SK-N-SH treated with all-trans-retinoic acid at 6 μM for 48 hours (cell line): ENCODE measurements at regions not wholly inside any gene's neighbourhood (a gene's known extent, or its start where the extent isn't known, plus 50 kb on each side); places are given as distances from the start of the nearest gene placed in this dataset.
"Not testable (repeated sequence)": the region's sequence is repeated elsewhere in the genome, so short reads cannot be mapped to it uniquely, and the experiment has no call there.

Experiments used
- ATAC-seq: fragments of 200-7000 bp; cut with Tn5 transposase; 3 replicates; pipeline ENCODE4 v1.9.1; 2020; ENCODE audit warnings: mild to moderate bottlenecking, moderate library complexity
- ARNTL ChIP-seq: fragments of 450-650 bp; formaldehyde crosslinking; IDR thresholded peaks from 2 replicates; pipeline ENCODE4 v1.5.0; 2020; ENCODE audit warnings: low read depth, mild to moderate bottlenecking, moderate library complexity, borderline replicate concordance
- BACH2 ChIP-seq: fragments of 250-450 bp; sonication (Bioruptor Pico); IDR thresholded peaks from 2 replicates; pipeline ENCODE4 v1.9.0; 2021; ENCODE audit warnings: mild to moderate bottlenecking, borderline replicate concordance
- CREB5 ChIP-seq: fragments of 250-450 bp; sonication (Bioruptor Pico); IDR thresholded peaks from 2 replicates; pipeline ENCODE4 v1.5.1; 2020; ENCODE audit warnings: low read depth, mild to moderate bottlenecking, moderate library complexity
- CSDC2 ChIP-seq: fragments of 250-450 bp; sonication (Bioruptor Pico); IDR thresholded peaks from 2 replicates; pipeline ENCODE4 v1.5.0; 2020; ENCODE audit warnings: mild to moderate bottlenecking, moderate library complexity
- CSRNP3 ChIP-seq: fragments of 250-450 bp; sonication (Bioruptor Pico); IDR thresholded peaks from 2 replicates; pipeline ENCODE4 v1.5.1; 2021; ENCODE audit warnings: mild to moderate bottlenecking, moderate library complexity
- GLIS3 ChIP-seq: fragments of 250-450 bp; sonication (Bioruptor Pico); IDR thresholded peaks from 2 replicates; pipeline ENCODE4 v1.5.0; 2020; ENCODE audit warnings: mild to moderate bottlenecking, moderate library complexity
- OSR1 ChIP-seq: fragments of 250-450 bp; sonication (Bioruptor Pico); IDR thresholded peaks from 2 replicates; pipeline ENCODE4 v1.8.0; 2022; ENCODE audit warnings: moderate library complexity, mild to moderate bottlenecking, inconsistent platforms
- PATZ1 ChIP-seq: fragments of 250-450 bp; sonication (Bioruptor Pico); IDR thresholded peaks from 2 replicates; pipeline ENCODE4 v1.8.0; 2020; ENCODE audit warnings: mild to moderate bottlenecking, moderate library complexity, borderline replicate concordance
- PPARA ChIP-seq: fragments of 250-450 bp; sonication (Bioruptor Pico); IDR thresholded peaks from 2 replicates; pipeline ENCODE4 v1.5.0; 2020; ENCODE audit warnings: mild to moderate bottlenecking, borderline replicate concordance
- RARB ChIP-seq: fragments of 250-450 bp; sonication (Bioruptor Pico); IDR thresholded peaks from 2 replicates; pipeline ENCODE4 v1.8.0; 2021; ENCODE audit warnings: mild to moderate bottlenecking, moderate library complexity
- SNAI2 ChIP-seq: fragments of 250-450 bp; sonication (Bioruptor Pico); IDR thresholded peaks from 2 replicates; pipeline ENCODE4 v1.5.0; 2020; ENCODE audit warnings: mild to moderate bottlenecking, moderate library complexity
- TCF4 ChIP-seq: fragments of 250-450 bp; sonication (Bioruptor Pico); IDR thresholded peaks from 2 replicates; pipeline ENCODE4 v1.8.0; 2021; ENCODE audit warnings: mild to moderate bottlenecking, moderate library complexity, borderline replicate concordance
- TOX ChIP-seq: fragments of 250-450 bp; sonication (Bioruptor Pico); IDR thresholded peaks from 2 replicates; pipeline ENCODE4 v1.8.0; 2021; ENCODE audit warnings: mild to moderate bottlenecking, moderate library complexity, borderline replicate concordance
- TSHZ2 ChIP-seq: fragments of 250-450 bp; sonication (Bioruptor Pico); IDR thresholded peaks from 2 replicates; pipeline ENCODE4 v1.5.0; 2020; ENCODE audit warnings: mild to moderate bottlenecking, moderate library complexity
- ZFP3 ChIP-seq: fragments of 250-450 bp; sonication (Bioruptor Pico); IDR thresholded peaks from 2 replicates; pipeline ENCODE4 v1.5.0; 2020; ENCODE audit warnings: mild to moderate bottlenecking, moderate library complexity
- ZFP30 ChIP-seq: fragments of 450-650 bp; formaldehyde crosslinking; IDR thresholded peaks from 2 replicates; pipeline ENCODE4 v1.5.0; 2022; ENCODE audit warnings: mild to moderate bottlenecking, moderate library complexity
- ZNF565 ChIP-seq: fragments of 450-650 bp; formaldehyde crosslinking; conservative IDR thresholded peaks from 2 replicates; pipeline ENCODE4 v1.5.0; 2020; ENCODE audit warnings: low read depth, mild to moderate bottlenecking, moderate library complexity
- ZNF70 ChIP-seq: fragments of 450-650 bp; formaldehyde crosslinking; IDR thresholded peaks from 2 replicates; pipeline ENCODE4 v1.5.0; 2020; ENCODE audit warnings: mild to moderate bottlenecking, moderate library complexity

- no peak for TF ChIP-seq TSHZ2 (CRISPR knock-in tag)
- TF ChIP-seq, all 23 proteins: peak for 0
These were observed 669.1 kb downstream of the UTRN start (continued) for GRCh38 chr6:144954241-144954556.

GRCh38 chr6:144955392-144955791 is 670.3 kb downstream of the UTRN start:
- TF ChIP-seq TOX (no peak), TCF4 (CRISPR knock-in tag) (no peak), SNAI2 (CRISPR knock-in tag) (no peak), CSRNP3 (no peak), TSHZ2 (CRISPR knock-in tag) (no peak), GLIS3 (CRISPR knock-in tag) (no peak)
- peak; percentile 21; the same call in 1 of the 3 replicates for ATAC-seq

GRCh38 chr6:144955859-144956258 is 670.7 kb downstream of the UTRN start:
- no peak for TF ChIP-seq PPARA
- TF ChIP-seq ARNTL (CRISPR knock-in tag), result no peak
- no peak for TF ChIP-seq RARB (CRISPR knock-in tag)
- TF ChIP-seq TOX, result no peak
- no peak for TF ChIP-seq PATZ1 (CRISPR knock-in tag)
- TF ChIP-seq ZFP30, result no peak
- TF ChIP-seq CSDC2 (CRISPR knock-in tag), result no peak
- TF ChIP-seq ZNF565 (CRISPR knock-in tag), result no peak
- no peak for TF ChIP-seq BACH2 (CRISPR knock-in tag)
- TF ChIP-seq GLIS3 (CRISPR knock-in tag), result no peak
- TF ChIP-seq OSR1, result no peak
- TF ChIP-seq ZFP3 (CRISPR knock-in tag), result no peak
- TF ChIP-seq CSRNP3, result no peak
- TF ChIP-seq CREB5 (CRISPR knock-in tag), result no peak
- no peak for TF ChIP-seq ZNF70 (CRISPR knock-in tag)
- ATAC-seq, result no peak

GRCh38 chr6:144956697-144957096 is 671.6 kb downstream of the UTRN start:
- not testable (repeated sequence) for ATAC-seq
